HG03159 (cell line): ENCODE measurements at regions not wholly inside any gene's neighbourhood (a gene's known extent, or its start where the extent isn't known, plus 50 kb on each side); places are given as distances from the start of the nearest gene placed in this dataset.

Experiments used
- ATAC-seq: cut with Tn5 transposase; IDR thresholded peaks from one replicate; pipeline ENCODE4 v1.9.1; 2021; ENCODE audit warnings: mild to moderate bottlenecking, moderate library complexity; ENCODE audit not compliant: unreplicated experiment

DNA sequence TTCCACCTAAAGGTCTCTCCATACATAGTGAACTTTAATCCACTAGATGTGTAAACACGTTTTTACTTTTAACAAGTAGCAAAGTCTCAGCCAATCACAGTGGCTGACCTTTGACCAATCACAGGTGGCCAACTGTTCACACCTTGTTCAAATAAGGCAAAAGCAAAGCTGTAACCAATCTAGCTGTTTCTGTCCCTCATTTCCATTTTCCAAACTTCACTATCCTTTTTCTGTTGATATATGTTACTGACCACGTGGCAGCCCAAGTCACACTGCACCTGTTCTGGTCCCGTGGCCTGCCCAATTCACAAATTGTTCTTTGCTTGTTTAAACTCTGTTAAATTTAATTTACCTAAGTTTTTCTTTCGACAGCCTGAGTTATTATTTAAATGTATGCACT lies 393.5 kb upstream of the NETO1 start:
- no peak for ATAC-seq

DNA sequence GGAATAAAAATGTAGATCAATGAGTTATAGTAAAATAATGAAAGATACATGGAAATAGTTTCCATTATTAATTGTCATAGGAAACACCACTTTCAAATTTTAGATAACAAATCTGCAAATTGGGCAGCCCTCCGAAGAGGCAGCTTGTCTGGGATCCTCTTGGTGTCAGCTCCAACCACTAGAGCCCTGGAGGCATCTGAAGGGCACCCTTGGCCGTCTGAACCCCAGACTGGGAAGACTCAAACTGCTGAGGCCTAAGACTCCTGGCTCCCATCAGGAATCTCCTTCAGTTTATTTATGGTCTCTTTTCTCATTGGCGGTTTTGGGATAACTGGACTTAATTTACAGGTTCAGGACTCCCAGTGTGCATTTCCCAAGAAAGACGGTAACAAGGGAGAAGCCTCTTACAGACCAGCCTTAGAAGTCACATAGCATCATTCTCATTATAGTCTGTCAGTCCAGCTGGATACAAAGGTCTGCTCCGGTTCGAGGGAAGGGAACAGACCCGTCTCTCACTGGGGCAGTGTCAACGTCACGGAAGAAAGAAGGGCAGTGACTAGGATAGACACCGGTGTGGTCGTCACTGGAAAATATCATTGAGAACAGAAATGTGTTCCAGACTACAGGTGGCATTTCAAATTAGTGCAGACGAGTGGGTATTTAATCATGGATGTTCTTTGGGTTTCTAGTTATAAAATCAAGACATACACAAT lies 390.7 kb upstream of the NETO1 start:
- ATAC-seq, result no peak

DNA sequence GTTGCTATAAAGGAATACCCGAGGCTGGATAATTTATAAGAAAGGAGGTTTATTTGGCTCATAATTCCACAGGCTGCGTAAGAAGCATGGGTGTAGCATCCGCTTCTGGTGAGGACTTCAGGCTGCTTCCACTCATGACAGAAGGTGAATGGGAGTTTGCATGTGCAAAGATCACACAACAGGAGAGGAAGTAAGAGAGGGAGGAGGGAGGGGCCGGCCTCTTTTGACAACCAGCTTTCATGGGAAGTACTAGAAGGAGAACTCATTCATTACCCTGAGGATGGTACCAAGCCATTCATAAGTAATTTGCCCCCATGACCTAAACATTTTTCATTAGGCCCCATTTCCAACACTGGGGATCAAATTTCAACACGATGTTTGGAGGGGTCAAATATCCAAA lies 386.8 kb upstream of the NETO1 start:
- no peak for ATAC-seq

DNA sequence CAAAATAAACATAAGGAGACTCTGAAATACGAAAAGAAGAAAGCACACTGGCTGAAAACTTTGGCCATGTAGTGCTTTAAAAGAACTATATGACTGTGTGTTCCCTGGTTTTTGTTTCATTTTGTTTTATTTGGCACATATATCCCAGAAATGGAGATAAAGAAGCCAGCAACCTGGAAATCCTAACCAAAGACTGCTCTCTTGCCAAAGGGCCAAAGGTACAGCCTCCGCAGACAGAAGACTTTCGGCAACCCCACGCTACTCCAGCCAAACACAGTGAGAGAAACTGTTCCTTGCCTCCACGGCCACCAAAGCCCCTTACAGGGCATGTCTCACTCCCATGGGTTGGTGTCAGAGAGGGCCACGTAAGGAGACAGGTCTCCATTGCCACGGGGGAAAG lies 381.2 kb upstream of the NETO1 start:
- ATAC-seq, result no peak

DNA sequence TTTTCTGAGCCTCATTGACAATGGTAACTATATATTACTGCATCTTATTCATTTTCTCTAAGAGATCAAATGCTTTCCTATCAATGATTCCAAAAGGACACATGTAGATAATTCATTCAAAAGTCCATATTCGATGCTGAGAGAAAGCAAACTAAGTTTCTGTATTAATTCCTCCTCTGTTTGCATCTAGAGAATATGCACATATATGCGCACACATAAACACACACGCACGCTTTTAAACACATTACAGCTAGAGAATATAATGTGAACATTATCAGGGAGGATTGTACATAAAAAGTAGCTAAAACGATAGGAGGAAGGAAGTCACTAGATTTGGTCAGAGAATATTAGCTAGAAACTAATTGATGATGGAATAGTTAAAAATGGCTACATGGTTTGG lies 379.0 kb upstream of the NETO1 start:
- ATAC-seq, result no peak

DNA sequence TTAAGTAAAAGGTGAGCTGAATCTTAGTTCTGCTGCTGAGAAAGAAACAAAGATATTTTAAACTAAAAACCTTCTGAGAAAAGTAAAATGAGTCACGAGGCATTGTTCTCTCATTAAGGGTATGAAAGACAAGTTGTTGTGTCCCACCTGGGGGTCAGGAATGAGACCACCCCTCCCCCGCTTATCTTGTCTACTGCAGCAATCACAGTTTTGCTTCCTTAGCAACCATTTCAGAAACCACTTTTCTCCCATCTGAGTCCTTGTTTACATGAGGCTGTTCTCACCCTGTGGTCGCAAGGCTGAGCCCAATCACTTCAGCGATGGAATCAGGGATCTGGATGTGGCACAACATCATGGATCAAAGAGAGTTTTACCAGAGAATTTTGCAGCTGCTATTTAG lies 377.6 kb upstream of the NETO1 start:
- ATAC-seq, result no peak

DNA sequence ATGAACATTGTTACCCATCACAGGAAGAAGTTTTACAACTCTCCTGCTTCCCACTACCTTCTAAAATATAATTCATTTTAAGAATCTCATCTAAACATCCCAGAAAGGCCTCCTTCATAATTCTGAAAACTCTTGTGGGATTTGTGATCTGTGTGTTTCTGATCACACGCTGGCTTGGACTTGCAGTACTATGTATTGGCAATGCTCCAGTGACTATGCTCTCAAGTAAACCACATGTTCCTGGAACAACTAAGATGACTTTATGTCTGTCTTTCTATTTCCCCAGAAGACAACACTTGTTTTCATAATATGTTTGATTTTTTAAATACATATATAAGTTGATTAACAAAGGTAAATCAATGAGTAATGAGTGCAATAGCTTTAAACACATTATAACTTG lies 376.6 kb upstream of the NETO1 start:
- no peak for ATAC-seq

DNA sequence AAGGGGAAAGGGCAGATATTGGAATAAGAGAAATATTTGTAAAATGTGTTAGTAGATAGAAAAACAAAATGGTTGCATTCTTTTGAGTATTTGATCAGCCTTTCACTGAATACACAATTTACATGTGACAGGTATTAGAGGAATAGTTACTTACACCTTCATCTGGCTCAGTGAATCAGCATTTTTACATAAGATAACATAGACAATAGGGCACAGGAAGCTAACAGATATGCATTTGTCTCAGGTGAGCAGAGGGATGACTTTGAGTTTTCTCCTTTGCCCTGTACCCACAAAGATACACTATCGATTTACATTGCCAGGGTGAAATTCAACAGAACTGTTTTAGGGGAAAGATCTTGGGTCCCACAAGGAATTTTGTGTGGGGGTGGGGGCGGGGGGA lies 373.1 kb upstream of the NETO1 start:
- ATAC-seq, result no peak

DNA sequence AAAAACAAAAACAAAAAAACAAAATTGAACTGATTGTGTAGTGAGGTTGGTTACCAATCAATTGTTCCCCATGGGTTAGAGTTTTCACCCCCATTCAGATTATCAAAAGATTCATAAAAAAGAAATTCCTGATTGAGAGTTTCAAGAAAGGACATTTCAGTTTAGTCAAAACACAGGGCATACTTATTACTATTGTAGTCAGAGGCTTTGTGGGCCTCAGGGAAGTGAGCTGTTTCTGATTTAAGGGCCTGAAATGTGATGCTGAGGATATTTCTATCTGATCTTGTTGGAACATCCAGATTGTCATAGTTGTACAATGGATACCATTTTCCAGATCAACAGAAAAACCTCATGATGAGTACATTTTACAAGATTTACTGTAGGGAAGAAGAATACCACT lies 368.1 kb upstream of the NETO1 start:
- no peak for ATAC-seq

DNA sequence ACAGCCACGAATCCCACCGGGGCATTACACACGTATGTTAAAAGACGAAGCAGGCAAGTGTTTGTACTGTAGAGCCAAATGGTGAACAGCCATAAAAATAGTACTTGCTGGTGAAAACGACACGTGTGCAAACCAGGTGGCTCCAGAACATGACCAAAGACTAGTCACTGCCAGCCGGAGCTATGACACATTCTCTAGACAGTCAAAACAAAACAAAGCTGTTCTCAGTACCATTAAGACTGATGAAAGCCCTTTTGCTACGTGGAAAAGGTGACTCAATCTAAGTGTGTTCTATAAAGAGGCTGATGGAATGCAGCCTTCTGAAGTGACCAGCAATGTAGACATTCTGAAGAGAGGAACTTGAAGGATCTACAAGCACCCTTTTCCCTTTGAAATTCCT lies 367.7 kb upstream of the NETO1 start:
- ATAC-seq, result peak; percentile 72

DNA sequence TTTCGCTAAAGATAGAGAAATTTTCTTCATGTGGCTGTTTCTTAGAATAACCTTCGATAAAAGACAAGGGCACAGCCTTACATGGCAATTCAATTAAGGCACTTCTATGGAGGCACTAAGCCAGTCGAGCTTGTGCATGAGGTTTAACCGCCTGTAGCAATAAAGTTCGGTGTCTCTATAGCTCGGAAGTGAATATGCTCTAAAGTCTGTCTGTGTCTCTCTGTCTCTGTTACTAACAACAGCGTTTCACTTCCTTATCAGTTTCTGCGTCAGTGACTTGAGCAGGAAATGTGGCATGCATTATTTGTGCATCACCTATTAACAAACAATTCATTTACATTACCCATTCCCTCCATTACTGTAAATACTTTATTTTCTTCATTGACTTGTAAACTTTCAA lies 365.1 kb upstream of the NETO1 start:
- peak; percentile 86 for ATAC-seq

DNA sequence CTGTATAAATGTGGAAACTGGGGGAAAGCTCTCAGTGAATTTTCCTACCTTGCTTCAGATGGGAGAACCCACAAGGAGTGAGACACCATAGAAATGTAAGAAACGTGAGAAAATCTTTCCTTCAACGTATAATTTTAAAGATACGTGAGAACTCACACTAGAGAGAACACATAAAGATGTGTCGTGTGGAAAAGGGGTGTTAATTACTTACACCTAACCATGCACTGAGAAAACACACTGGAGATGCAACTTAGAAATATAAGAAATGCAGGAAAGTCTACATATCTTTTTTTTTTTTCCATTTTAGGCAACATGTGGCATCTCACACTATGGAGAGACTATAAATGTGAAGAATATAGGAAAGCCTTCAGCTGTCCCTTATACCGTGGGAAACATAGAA lies 352.9 kb upstream of the NETO1 start:
- no peak for ATAC-seq

DNA sequence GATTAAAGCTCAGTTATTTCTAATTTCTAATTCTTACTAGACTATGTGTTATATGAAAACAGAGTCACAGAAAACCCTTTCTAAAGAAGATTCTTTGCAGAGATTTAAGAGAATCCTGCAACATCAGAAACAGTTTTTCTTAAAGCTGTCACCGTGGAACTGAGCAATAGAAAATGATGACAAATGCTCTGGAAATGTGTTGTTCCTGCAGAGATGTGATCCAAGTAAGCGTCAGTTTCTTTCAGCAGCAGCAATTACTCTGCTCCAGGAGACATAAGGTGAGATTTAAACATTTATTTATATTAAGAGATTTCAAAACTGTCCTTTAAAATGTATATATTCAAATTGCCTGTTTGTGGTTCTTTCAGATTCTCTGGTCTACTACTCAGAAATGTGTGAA lies 350.5 kb upstream of the NETO1 start:
- no peak for ATAC-seq

DNA sequence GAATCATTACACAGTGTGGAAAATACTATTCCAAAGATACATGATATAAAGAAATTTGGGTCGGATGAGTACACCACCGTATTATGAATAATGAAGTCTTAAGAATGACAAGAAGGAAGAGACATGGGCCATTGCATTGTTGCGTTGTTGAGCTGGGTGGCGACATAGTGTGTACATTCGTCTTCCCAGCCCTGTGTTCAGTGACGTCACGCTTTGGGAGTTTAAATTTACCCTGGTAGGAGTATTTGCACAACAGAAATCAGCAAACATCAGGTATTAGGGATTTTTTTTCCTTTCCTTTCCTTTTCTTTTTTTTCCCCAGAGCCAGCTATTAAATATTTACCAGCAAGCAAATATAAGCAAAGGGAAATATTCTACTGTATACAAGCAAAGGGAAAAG lies 347.2 kb upstream of the NETO1 start:
- ATAC-seq, result no peak

DNA sequence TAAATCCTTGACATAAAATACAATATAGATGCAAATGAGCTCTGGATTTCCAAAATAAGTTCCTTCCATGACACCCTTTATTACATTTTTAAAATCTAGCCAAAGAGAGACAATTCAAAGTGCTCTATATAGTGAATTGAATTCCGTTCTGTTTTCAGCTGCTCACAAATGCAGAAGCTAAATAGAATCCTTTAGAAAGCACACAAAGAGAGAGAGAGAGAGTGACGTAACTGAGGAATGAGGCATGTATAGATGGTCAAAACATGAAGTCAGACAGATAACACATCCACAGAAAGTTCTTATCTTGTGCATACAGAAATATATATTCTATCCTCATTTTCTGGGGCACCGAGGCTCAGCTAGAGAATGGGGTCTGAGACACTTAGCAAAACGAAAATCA lies 344.7 kb upstream of the NETO1 start:
- no peak for ATAC-seq

DNA sequence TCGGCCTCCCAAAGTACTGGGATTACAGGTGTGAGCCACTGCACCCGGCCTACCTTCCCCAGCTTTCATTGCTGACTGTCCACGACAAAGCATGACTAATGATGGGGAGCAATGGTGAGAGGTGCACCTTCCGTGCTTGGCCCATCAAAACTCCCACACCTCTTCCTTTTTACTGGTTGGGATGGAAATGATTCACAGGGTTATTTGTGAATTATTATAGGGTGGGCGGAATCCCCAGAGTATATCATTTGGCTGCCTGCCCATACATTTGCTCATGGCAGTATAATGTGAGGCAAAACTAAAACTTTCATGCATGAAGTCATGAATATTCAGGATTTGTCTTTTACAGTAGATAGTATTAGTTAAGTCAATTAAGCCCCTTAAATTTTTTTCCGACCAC lies 334.2 kb upstream of the NETO1 start:
- no peak for ATAC-seq

DNA sequence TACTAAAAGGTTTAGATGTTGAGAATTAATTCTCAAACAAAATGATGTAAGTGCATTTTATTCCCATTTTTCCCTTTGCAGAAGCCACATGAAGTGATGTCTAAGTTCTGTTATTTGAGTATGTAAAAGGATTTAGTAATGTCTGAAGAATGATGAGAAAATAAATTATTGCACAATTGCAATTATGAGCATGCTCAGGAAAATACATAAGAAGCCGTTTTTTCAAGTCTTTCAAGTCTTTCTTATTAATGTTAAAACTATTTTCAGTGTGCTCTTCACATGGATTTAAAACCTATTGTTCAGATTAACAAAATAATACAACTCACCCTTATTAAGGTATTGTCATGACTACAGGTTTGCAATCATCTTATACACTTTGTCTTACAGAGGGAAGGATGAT lies 331.4 kb upstream of the NETO1 start:
- no peak for ATAC-seq

DNA sequence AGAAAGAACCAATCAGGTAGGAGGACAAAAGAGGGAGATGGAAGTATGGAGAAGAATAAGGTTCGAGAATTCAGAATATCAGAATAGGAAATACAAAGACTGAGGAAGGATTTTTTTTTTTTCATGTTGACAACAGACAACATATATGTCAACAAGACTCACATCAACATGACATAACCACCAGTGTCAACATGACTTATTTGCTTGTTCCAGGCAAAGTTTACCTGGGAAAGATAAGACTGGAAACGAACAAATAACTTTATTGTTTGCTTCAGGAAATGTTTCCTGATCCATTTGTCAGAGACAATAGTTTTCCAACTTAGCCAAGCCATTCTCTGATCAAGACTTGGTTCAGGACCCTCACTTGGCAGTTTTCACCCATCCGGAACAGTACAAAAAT lies 321.9 kb upstream of the NETO1 start:
- no peak for ATAC-seq

DNA sequence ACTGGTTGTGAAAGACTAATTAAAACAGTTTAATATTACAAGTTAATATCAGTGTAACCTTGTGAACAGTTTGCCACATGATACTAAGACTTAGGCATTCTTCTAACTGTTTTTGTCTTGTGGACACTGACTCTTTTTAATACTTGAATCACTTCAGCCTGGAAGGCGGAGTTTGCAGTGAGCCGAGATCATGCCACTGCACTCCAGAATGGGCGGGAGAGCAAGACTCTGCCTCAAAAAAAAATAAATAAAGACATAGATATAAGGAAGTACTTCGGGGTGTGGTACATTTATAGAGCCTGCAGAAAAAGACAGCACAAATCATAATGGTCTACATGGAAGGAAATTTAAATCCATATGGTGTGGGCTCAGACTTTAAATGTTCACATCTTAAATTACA lies 300.4 kb upstream of the NETO1 start:
- no peak for ATAC-seq

DNA sequence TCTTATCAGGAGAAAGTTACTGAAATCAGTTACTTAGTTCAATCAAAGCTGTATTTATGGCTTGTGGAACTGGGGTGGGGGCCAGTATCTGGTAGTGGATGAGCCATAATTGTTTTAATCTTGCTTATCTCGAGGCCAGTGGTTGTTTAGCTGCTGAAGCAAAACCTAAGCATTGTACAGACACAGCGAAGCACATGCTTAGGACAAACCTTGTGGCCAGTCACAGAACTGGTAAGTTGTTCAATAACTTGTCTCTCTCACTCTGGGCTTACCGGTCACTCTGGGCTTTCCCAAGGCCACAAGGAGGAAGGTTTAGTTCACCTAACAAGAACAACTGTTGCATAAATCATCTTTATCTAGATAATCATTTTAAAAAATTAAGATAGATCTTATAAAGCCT lies 296.6 kb upstream of the NETO1 start:
- ATAC-seq, result no peak

DNA sequence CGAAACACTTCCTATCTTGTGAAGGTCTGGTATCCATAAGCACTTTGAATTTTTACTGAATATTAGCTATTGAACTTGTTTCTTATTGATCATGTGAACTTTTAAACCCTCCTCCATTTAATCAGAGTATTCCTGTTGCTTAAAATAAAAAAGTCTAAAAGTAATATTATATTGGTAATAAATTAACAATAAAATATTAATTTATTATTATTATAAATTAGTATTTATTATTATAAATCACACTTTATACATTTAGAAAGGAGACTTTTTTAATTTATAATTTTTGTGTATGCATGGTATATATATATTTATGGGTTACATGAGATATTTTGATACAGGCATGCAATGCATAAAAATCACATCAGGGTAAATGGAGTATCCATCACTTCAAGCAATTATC lies 295.4 kb upstream of the NETO1 start:
- no peak for ATAC-seq

DNA sequence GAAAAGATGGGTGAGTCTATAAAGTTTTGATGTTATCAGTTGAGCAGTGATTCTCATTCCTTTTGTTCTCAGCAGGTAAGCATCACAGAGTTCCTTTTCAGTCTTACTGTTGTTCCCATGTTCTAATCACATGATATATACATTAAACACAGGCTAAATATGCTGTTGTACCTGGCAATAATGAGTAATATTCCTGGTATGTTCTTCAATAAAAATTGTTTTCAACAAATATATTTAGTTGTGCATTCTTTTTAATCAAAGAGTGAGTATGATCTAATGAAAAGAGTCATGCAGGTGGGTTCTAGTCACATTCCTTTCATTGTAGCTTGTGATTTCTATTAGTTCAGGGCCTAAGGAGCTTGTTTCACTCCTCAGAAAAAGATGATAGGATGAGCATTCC lies 288.3 kb upstream of the NETO1 start:
- ATAC-seq, result no peak

DNA sequence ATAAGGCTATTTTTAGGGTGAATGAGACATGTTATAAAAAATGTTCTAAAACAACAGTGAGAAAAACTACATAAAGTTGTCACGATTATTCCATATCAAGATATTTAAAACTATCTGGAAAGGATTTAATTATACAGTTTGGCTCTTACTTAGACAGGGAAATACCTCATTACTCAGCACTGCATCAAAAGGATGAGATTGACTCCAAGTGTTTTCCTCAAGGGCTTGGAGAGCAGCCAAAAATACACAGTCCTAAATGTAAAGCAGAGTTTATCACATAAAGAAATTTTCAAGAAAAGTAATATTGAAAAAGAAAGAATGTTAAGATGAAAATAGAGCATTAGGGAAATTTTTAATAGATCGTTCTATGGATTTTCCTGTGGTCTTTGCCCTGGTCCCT lies 285.5 kb upstream of the NETO1 start:
- ATAC-seq, result no peak

DNA sequence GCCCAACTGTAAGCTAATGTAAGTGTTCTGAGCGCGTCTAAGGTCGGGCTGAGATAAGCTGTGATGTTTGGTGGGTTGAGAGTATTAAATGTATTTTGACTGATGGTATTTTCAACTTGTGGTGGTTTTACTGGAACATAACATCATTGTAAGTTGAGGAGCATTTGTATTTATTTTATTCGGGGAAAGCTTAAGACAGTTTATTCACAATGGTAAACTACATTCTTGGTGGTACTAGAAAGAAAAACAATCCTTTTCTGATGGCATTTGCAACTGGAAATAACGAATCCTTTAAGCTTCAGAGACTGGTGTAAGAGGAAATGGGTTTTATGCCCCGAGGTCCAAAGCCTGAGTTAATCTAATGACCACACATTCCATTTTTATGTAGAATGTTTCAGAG lies 283.3 kb upstream of the NETO1 start:
- ATAC-seq, result no peak
